HG03066 (cell line): ENCODE measurements at regions not wholly inside any gene's neighbourhood (a gene's known extent, or its start where the extent isn't known, plus 50 kb on each side); places are given as distances from the start of the nearest gene placed in this dataset.

Experiments
- ATAC-seq: cut with Tn5 transposase; IDR thresholded peaks from one replicate; pipeline ENCODE4 v1.9.1; 2021; ENCODE audit warnings: low read depth; ENCODE audit not compliant: unreplicated experiment

GRCh38 chr6:139494376-139494990 lies 120.0 kb upstream of the CITED2 start:
- no peak for ATAC-seq

GRCh38 chr6:139490482-139490881 lies 116.0 kb upstream of the CITED2 start:
- no peak for ATAC-seq

- no peak for ATAC-seq
These were observed 112.0 kb upstream of the CITED2 start for GRCh38 chr6:139486476-139486799.

GRCh38 chr6:139485742-139486475 lies 111.5 kb upstream of the CITED2 start:
- ATAC-seq, result no peak

- no peak for ATAC-seq
These were observed 110.7 kb upstream of the CITED2 start for GRCh38 chr6:139485185-139485584.

- no peak for ATAC-seq
These were observed 108.6 kb upstream of the CITED2 start for GRCh38 chr6:139483079-139483478.

- no peak for ATAC-seq
These were observed 107.8 kb upstream of the CITED2 start for GRCh38 chr6:139482287-139482686.

- ATAC-seq, result no peak
These were observed 106.1 kb upstream of the CITED2 start for GRCh38 chr6:139480356-139481165.

- no peak for ATAC-seq
These were observed 105.2 kb upstream of the CITED2 start for GRCh38 chr6:139479433-139480222.

GRCh38 chr6:139475646-139476045 lies 101.2 kb upstream of the CITED2 start:
- no peak for ATAC-seq

GRCh38 chr6:139475241-139475640 lies 100.8 kb upstream of the CITED2 start:
- ATAC-seq, result no peak

- peak; percentile 57 for ATAC-seq
These were observed 100.0 kb upstream of the CITED2 start for GRCh38 chr6:139474145-139475108.

- no peak for ATAC-seq
These were observed 99.3 kb upstream of the CITED2 start for GRCh38 chr6:139473731-139474130.

GRCh38 chr6:139473231-139473701 lies 98.8 kb upstream of the CITED2 start:
- ATAC-seq, result no peak

GRCh38 chr6:139472351-139473015 lies 98.0 kb upstream of the CITED2 start:
- ATAC-seq, result no peak

- no peak for ATAC-seq
These were observed 96.5 kb upstream of the CITED2 start for GRCh38 chr6:139470997-139471396.

GRCh38 chr6:139468178-139468819 lies 93.9 kb upstream of the CITED2 start:
- ATAC-seq, result no peak

- ATAC-seq, result no peak
These were observed 83.0 kb upstream of the CITED2 start for GRCh38 chr6:139457476-139457875.
